GM18861 (cell line): ENCODE measurements at regions not wholly inside any gene's neighbourhood (a gene's known extent, or its start where the extent isn't known, plus 50 kb on each side); places are given as distances from the start of the nearest gene placed in this dataset.
A peak's percentile ranks its signal among the peaks of the same experiment; 100 is the strongest.
"Not testable (repeated sequence)": the region's sequence is repeated elsewhere in the genome, so short reads cannot be mapped to it uniquely, and the experiment has no call there.

Experiments
- ATAC-seq: cut with Tn5 transposase; IDR thresholded peaks from one replicate; pipeline ENCODE4 v1.9.1; 2021; ENCODE audit not compliant: unreplicated experiment

DNA sequence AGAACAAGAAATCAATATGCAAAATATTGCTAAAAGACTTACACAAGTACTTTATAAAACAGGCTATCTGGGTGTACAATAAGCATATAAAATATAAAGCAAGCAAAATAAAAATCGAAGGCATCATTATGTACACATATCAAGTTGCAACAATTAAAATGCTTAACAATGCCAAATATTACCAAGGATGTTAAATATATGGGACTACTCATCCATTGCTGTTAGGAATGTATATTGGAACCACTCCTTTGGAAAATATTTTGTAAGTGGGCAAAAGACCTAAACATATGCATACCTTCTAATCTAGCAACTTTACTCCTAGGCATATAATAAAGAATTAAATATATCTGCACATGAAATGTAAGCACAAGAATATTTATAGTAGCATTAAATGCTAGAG is 632.6 kb upstream of the COX7C start:
- no peak for ATAC-seq

DNA sequence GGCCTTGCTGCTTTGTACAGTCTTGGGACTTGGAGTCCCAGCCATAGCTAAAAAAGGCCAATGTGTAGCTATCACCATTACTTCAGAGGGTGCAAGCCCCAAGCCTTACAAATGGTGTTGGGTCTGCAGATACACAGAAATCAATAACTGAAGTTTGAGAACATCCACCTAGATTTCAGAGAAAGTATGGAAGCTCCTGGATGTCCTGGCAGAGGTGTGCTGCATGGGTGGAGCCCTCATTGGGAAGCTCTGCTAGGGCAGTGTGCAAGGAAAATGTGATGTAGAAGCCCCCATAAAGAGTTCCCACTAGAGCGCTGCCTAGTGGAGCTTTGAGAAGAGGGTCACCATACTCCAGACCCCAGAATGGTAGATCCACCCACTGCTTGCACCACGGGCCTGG is 626.7 kb upstream of the COX7C start:
- ATAC-seq = no peak

- ATAC-seq = not testable (repeated sequence)
These were observed 623.1 kb upstream of the COX7C start for GRCh38 chr5:85994653-85995052.

- ATAC-seq = no peak
These were observed 619.1 kb upstream of the COX7C start for GRCh38 chr5:85998656-85999055.

GRCh38 chr5:86008293-86008692 is 609.4 kb upstream of the COX7C start:
- ATAC-seq = no peak

GRCh38 chr5:86008704-86009103 is 609.0 kb upstream of the COX7C start:
- no peak for ATAC-seq

GRCh38 chr5:86011937-86012336 is 605.8 kb upstream of the COX7C start:
- no peak for ATAC-seq

DNA sequence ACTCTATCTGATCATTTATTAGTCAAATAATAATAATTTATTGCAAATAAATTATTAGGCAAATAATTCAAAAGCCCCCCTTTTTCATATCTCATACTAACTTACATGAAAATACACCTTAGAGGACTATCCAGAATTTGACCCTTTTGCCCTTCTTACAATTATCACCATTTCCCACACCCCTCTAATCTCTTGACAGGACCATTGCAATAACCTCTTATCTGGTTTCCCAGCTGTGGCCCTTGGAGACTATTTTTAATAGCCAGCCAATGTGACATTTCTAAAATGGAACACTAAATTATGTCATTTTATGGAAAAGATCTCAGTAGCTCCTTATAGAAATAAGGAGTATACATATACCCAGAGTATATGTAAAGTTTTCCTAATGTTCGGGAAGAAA is 588.4 kb upstream of the COX7C start:
- no peak for ATAC-seq

DNA sequence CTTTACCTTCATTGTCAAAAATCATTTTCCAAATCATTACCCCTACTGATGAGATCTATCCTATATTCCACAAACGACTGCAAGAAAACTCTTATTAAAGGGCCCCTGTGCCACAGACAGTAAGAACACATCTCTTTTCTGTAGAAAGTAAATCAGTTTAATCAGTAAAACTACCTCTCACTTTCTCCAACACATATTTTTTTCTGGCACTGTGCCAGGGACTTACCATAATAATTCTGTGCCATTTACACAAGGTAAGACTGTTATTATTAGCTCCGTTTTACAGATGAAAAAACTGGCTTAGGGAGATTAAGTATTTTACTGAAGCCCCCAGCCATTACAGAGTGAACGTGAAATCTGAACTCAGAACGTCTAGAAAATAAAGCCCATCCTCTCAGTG is 587.0 kb upstream of the COX7C start:
- ATAC-seq = no peak

GRCh38 chr5:86038566-86038965 is 579.2 kb upstream of the COX7C start:
- ATAC-seq = no peak

- ATAC-seq = no peak
These were observed 578.4 kb upstream of the COX7C start for GRCh38 chr5:86039351-86039750.

DNA sequence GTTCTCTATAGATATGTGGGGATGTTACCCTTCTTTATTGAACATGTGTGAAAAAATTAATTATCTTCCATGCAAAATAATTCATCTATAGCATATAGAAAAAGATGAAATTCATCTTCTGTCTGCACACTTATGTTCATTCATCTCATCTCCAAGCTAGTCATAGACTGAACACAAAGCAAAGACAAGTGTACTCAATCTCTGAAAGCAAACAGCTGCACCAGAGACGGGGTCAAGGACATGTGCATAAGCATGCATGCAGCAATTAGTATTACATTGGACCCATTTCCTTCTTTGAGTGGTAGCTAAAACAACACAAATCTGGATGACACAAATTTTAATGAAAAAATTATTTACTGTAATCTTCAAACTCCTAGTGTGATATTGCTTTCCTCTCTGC is 547.0 kb upstream of the COX7C start:
- no peak for ATAC-seq

- no peak for ATAC-seq
These were observed 543.4 kb upstream of the COX7C start for GRCh38 chr5:86074297-86074696.

DNA sequence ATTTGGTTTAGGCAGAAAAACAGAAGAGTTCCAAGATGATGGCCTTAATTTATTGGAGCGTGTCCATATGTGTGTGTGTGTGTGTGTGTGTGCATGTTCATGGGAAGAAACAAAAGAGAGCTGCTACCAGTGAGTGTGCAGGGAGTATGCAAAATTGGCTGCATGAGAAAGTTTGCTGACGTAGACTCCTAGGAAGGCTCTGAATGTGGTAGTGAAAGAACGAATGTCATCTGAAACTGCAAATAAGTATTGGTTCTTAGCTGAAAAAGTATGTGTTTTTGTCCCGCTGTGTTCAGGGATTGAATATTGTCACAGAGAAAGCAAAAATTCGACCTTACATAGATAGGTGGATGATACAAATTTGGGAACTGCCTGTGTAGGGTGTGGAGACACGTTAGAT is 542.6 kb upstream of the COX7C start:
- ATAC-seq = no peak

DNA sequence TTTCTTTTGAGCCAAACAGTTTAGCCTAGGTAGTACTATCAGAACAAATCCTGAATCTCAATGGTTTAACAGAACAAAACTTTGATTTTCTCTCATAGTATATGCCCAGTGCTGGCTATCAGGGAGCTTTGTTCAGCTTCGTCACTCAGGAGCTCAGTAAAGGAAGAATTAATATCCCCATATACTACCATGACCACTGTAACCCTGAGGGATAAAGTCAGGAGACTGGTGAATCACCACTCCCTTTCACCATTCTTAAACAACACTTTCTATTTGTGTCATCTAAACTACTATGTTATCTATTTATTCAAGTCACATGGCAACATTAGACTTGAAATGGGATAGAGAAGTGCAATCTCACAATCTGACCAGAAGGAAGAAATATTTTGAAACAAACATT is 522.6 kb upstream of the COX7C start:
- no peak for ATAC-seq

GRCh38 chr5:86101966-86102365 is 515.8 kb upstream of the COX7C start:
- ATAC-seq = no peak

- ATAC-seq = no peak
These were observed 508.9 kb upstream of the COX7C start for GRCh38 chr5:86108825-86109224.

DNA sequence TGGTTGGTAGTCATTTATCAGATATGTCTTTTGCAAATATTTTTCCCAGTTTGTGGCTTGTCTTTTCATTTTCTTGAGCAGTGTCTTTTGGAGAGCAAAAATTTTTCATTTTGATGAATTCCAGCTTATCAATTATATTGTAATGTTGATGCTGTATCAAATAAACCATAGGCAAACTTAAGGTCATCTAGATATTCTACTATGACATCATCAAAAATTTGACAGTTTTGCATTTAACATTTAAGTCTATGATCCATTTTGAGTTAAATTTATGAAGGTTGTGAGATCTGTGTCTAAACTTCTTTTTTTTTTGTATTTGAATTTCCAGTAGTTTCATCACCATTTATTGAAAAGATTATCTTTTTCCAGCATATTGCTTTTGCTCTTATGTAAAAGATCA is 505.5 kb upstream of the COX7C start:
- no peak for ATAC-seq

- ATAC-seq = no peak
These were observed 502.6 kb upstream of the COX7C start for GRCh38 chr5:86115164-86115563.

DNA sequence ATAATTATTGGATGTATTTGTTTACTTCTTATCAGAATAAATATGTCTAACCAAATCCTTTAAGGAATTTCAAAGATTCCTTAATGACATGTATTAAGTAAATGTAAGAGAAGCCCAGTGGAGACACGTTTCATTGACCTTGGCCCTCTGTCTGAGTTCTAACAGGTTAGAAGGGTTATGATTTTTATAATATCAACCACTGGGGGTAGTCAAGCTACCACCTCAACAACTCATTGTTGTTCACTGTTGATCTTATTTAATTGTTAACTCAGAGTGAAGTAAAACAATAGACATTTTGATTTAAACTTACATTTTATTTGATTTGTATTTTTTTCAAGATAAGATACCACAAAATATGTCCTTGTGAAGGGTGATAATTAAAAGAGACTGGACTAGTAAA is 499.2 kb upstream of the COX7C start:
- peak; percentile 63 for ATAC-seq

DNA sequence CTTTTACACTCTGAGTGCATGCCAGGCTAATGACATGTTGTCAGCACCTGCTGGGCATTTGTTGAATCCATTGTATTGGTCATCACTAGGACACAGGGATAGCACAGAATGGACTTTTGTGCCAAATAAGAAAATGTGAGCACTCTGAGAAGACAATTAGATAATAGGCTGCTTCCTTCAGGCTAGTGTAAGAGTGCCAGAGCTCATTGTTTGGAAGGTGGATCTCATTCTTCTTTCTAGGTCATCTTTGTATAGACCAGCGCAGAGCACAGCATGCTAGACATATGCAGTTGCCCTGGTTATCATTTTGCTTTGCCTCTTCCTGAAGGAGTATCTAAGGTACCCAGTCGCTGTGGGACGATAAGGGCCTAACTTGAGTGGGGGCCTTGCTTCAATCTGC is 493.4 kb upstream of the COX7C start:
- no peak for ATAC-seq

GRCh38 chr5:86125731-86126601 is 491.8 kb upstream of the COX7C start:
- ATAC-seq = no peak

DNA sequence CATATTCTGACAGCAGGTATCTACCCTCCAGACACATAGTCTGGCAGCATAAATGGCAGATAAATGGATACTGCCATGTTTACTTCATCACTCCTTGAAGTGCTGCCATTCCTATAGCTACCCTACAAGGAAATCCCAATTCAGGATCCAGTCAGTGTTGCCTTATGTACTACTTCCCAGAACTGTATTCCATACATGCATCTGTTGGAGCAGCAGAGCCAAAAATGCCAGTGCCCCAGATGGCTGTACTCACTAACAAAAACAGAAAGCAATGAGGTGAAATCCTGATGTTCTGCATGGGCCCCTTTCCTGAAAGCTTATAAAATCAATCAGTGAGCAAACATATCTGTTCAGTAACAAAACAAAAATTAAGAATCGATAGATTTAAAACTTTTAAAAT is 490.0 kb upstream of the COX7C start:
- no peak for ATAC-seq
